NCI-H2029 treated with DMSO at 0.1 percent for 48 hours (cell line): ENCODE measurements at regions not wholly inside any gene's neighbourhood (a gene's known extent, or its start where the extent isn't known, plus 50 kb on each side); places are given as distances from the start of the nearest gene placed in this dataset.
"Not testable (repeated sequence)": the region's sequence is repeated elsewhere in the genome, so short reads cannot be mapped to it uniquely, and the experiment has no call there.

Experiments
- DNase-seq: peaks from one replicate; lab custom pipeline; 2025; lab: John Stamatoyannopoulos, UW

- no peak for DNase-seq
Measured at GRCh38 chr5:88092358-88092757, 176.3 kb downstream of the TMEM161B start.

GRCh38 chr5:88090506-88090905 lies 178.1 kb downstream of the TMEM161B start:
- DNase-seq, result no peak

- DNase-seq, result no peak
Measured at GRCh38 chr5:88089719-88090390, 178.8 kb downstream of the TMEM161B start.

- DNase-seq, result no peak
Measured at GRCh38 chr5:88085462-88085861, 183.2 kb downstream of the TMEM161B start.

GRCh38 chr5:88081877-88082276 lies 186.8 kb downstream of the TMEM161B start:
- DNase-seq, result no peak

- no peak for DNase-seq
Measured at GRCh38 chr5:88063813-88064212, 204.8 kb downstream of the TMEM161B start.

GRCh38 chr5:88060194-88060593 lies 208.5 kb downstream of the TMEM161B start:
- no peak for DNase-seq

GRCh38 chr5:88058625-88059024 lies 210.0 kb downstream of the TMEM161B start:
- DNase-seq, result no peak

- DNase-seq, result not testable (repeated sequence)
Measured at GRCh38 chr5:88052468-88052867, 216.2 kb downstream of the TMEM161B start.

GRCh38 chr5:88051148-88051547 lies 217.5 kb downstream of the TMEM161B start:
- no peak for DNase-seq

- DNase-seq, result no peak
Measured at GRCh38 chr5:88049737-88050136, 218.9 kb downstream of the TMEM161B start.

GRCh38 chr5:88049156-88049555 lies 219.5 kb downstream of the TMEM161B start:
- DNase-seq, result no peak

- DNase-seq, result no peak
Measured at GRCh38 chr5:88045931-88046461, 222.6 kb downstream of the TMEM161B start.

- no peak for DNase-seq
Measured at GRCh38 chr5:88045165-88045564, 223.5 kb downstream of the TMEM161B start.

GRCh38 chr5:88034520-88034919 lies 234.1 kb downstream of the TMEM161B start:
- no peak for DNase-seq

GRCh38 chr5:88033191-88033590 lies 235.5 kb downstream of the TMEM161B start:
- no peak for DNase-seq

GRCh38 chr5:88029011-88029410 lies 239.6 kb downstream of the TMEM161B start:
- no peak for DNase-seq

GRCh38 chr5:88021141-88021540 lies 247.5 kb downstream of the TMEM161B start:
- DNase-seq, result no peak

GRCh38 chr5:88014984-88015383 lies 253.7 kb downstream of the TMEM161B start:
- not testable (repeated sequence) for DNase-seq

- DNase-seq, result no peak
Measured at GRCh38 chr5:88000877-88001276, 267.8 kb downstream of the TMEM161B start.

GRCh38 chr5:87997662-87998061 lies 271.0 kb downstream of the TMEM161B start:
- DNase-seq, result no peak

GRCh38 chr5:87966213-87966612 lies 302.4 kb downstream of the TMEM161B start:
- DNase-seq, result no peak

GRCh38 chr5:87954121-87954520 lies 314.5 kb downstream of the TMEM161B start:
- DNase-seq, result no peak

GRCh38 chr5:87951661-87952060 lies 317.0 kb downstream of the TMEM161B start:
- DNase-seq, result no peak
